Muscle layer of duodenum (tissue), 2 donors: ENCODE measurements at regions not wholly inside any gene's neighbourhood (a gene's known extent, or its start where the extent isn't known, plus 50 kb on each side); places are given as distances from the start of the nearest gene placed in this dataset.

Source experiments
- H3K27ac ChIP-seq: one replicate; pipeline ENCODE4 v1.7.0; 2013; ENCODE audit warnings: mild to moderate bottlenecking, low read length
- H3K27me3 ChIP-seq: one replicate; pipeline ENCODE4 v1.7.0; 2013; ENCODE audit warnings: low read depth, mild to moderate bottlenecking, control low read depth, low read length
- H3K36me3 ChIP-seq, 2 donors: one replicate each; pipeline ENCODE4 v1.7.0; 2013; ENCODE audit warnings: low read length in 2 of 2, control low read depth in 1 of 2, mild to moderate bottlenecking in 1 of 2; ENCODE audit not compliant: insufficient read depth in 2 of 2, control insufficient read depth in 1 of 2
- H3K4me1 ChIP-seq, 2 donors: one replicate each; pipeline ENCODE4 v1.7.0; 2013; ENCODE audit warnings: low read length in 2 of 2, mild to moderate bottlenecking in 2 of 2, control low read depth in 1 of 2, moderate library complexity in 1 of 2; ENCODE audit not compliant: insufficient read depth in 2 of 2, control insufficient read depth in 1 of 2
- H3K4me3 ChIP-seq, 2 donors: one replicate each; pipeline ENCODE4 v1.7.0; 2013; ENCODE audit warnings: low read length in 2 of 2, low read depth in 1 of 2, mild to moderate bottlenecking in 1 of 2
- H3K9me3 ChIP-seq, 2 donors: one replicate each; pipeline ENCODE4 v1.7.0; 2013; ENCODE audit warnings: low read length in 2 of 2, control low read depth in 1 of 2, mild to moderate bottlenecking in 1 of 2; ENCODE audit not compliant: control insufficient read depth in 1 of 2
- donor health status: healthy.

DNA sequence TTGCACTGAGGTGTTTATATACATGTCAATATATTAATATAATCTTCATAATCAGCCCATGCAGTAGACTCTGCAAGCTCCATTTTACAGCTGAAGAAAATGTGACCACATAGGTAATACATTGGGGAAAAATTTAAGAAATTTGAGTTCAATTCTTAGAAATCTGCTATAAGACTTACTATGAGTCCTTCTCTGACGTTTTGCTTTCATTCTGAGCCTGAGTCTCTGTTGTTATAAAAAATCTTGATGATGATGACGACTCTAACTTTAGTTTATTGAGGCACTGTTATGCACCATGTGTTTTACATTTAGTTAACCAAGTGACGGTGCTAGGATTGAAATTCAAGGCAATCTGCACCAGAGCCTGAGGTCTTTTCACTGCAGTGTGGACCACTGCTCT lies 370.3 kb upstream of the PPP1R2C start:
- H3K4me1 ChIP-seq = no peaks in the 10 kb centered on the region
- H3K27ac ChIP-seq = no peak overlapping the region
- H3K4me3 ChIP-seq = no peak overlapping the region

DNA sequence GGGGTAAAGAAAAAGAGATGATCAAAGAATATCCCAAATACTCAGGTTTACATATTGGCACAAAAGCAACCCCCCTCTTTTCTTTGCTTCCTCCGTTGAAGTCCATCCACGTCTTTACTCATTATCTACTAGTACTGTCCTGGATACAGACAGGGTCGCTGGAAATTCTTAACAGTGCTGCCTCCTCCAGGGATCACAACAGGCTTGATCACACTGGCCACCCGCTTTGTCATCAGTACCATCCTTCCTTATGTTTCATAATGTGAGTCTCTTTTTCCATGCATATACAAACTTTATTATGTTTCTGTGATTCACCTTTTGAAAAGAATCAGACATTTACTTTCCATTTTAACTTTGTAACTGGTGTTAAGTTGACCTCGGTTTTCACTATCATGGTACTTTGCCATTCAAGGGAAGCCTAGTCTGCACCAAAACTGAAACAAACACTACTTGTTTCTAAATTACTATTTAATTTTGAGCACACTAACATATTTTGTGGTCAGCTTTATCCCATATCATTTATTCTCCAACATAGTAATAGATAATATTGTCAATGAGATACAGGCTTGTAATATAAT lies 387.5 kb upstream of the PPP1R2C start:
- H3K27me3 ChIP-seq = no peaks in the 10 kb centered on the region

More for the DNA sequence above, 370.3 kb upstream of the PPP1R2C start:
- H3K9me3 ChIP-seq = no peaks in the 10 kb centered on the region
- no peaks in the 10 kb centered on the region for H3K27me3 ChIP-seq
- no peaks in the 10 kb centered on the region for H3K36me3 ChIP-seq

DNA sequence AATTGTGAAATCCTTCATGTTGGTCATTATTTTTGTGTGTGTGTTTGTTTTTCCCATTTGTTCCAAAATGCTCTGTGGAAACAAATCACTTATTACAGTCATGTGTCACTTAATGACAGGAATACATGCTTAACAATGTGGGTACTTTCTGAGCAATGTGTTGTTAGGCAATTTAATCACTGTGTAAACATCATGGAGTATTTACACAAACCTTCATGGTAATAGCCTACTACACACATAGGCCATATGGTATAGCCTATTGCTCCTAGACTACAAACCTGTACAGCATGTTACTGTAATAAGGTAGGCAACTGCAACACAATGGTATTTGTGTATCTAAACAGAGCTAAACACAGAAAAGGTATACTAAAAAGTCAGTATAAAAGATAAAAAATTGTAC lies 388.9 kb upstream of the PPP1R2C start:
- no peaks in the 10 kb centered on the region for H3K27me3 ChIP-seq
- H3K27ac ChIP-seq = no peak overlapping the region
- H3K4me1 ChIP-seq = no peaks in the 10 kb centered on the region
- no peaks in the 10 kb centered on the region for H3K36me3 ChIP-seq
- no peak overlapping the region for H3K4me3 ChIP-seq
- peaks cover 0 to 3% of the 10 kb centered on the region in 2 donors for H3K9me3 ChIP-seq

More for the DNA sequence above, 387.5 kb upstream of the PPP1R2C start:
- Histone ChIP-seq H3K36me3 (no peaks in the 10 kb centered on the region), H3K4me1 (no peaks in the 10 kb centered on the region), H3K9me3 (peaks cover 0 to 3% of the 10 kb centered on the region in 2 donors), H3K27ac (no peak overlapping the region), H3K4me3 (no peak overlapping the region)

DNA sequence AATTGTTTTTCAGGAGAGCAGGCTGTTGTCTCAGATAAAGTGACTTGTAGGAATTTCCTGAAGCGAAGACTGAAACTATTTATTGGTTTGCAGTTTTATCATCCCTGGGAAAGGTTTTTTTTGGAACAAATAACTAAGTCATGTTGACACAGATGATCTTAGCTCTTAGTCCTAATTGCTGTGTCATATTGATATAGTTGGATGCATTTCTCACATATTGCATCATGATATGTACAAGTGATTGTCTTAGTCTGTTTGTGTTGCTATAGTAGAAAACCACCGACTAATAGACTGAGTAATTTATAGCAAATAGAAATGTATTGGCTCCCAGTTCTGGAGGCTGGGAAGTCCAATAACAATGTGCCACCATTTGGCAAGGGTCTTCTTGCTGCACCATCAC lies 397.5 kb upstream of the PPP1R2C start:
- Histone ChIP-seq H3K27ac (no peak overlapping the region), H3K36me3 (no peaks in the 10 kb centered on the region), H3K4me3 (no peak overlapping the region), H3K4me1 (no peaks in the 10 kb centered on the region), H3K9me3 (no peaks in the 10 kb centered on the region), H3K27me3 (no peaks in the 10 kb centered on the region)

DNA sequence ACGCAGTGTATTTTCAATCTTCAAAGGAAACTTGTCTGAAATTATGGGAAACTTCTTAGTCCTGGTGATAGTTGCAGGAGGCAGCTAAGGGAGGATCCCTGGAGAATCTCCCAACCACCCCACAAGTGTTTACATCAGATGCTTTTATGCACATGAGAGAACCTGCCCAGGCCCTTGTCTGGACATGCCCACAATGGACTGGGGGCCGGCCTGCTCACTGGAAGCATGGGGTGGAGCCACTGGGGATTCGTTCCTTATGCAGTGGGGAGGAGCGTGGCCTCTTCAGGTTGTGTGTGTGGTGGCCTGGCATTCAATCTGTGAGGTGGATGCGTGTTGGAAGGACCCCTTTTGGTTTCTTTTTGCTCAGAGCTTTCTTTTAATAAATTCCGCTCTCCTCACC lies 398.7 kb upstream of the PPP1R2C start:
- Histone ChIP-seq H3K27me3 (no peaks in the 10 kb centered on the region), H3K4me3 (no peak overlapping the region), H3K9me3 (no peaks in the 10 kb centered on the region), H3K27ac (no peak overlapping the region), H3K36me3 (no peaks in the 10 kb centered on the region), H3K4me1 (no peaks in the 10 kb centered on the region)

DNA sequence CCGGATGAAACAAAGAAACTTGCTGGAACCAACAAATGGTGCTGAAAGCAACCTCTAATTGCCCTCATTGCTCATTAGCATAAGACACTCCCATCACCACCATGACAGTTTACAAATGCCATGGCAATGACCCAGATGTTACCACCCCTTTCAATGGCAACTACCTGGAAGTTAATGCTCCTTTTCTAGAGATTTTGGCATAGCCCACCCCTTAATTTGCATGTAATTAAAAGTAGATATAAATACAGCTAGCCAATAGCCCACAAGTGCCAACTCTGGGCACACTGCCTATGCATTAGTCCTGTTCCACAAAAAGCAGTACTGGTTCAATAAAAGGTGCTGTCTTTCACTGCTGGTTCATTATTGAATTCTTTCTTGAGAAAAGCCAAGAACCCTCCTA lies 410.3 kb upstream of the PPP1R2C start:
- no peak overlapping the region for H3K4me3 ChIP-seq
- no peaks in the 10 kb centered on the region for H3K27me3 ChIP-seq

DNA sequence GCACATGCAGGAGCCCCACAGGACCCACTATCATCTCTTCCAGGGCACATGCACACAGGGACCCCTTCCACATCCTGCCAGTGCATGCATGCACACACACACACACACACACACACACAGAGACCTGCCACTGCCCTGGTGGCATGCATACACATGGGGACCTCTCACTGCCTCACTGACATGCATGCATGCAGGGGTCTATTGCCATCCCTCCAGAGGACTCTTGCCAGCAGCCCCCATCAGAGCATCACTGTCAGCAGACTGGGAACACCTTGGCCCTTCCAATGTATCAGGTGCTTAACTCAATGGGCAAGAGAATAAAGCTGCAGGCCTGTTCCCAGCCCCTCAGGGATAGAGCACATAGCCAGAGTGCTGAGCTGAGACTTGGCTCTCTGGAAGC lies 433.6 kb upstream of the PPP1R2C start:
- Histone ChIP-seq H3K27ac (no peak overlapping the region), H3K4me1 (no peaks in the 10 kb centered on the region), H3K36me3 (no peaks in the 10 kb centered on the region), H3K9me3 (peaks cover 0 to under 1% of the 10 kb centered on the region in 2 donors), H3K27me3 (no peaks in the 10 kb centered on the region), H3K4me3 (no peak overlapping the region)

More for the DNA sequence above, 410.3 kb upstream of the PPP1R2C start:
- H3K9me3 ChIP-seq = no peaks in the 10 kb centered on the region
- H3K36me3 ChIP-seq = no peaks in the 10 kb centered on the region
- no peaks in the 10 kb centered on the region for H3K4me1 ChIP-seq
- H3K27ac ChIP-seq = no peak overlapping the region

DNA sequence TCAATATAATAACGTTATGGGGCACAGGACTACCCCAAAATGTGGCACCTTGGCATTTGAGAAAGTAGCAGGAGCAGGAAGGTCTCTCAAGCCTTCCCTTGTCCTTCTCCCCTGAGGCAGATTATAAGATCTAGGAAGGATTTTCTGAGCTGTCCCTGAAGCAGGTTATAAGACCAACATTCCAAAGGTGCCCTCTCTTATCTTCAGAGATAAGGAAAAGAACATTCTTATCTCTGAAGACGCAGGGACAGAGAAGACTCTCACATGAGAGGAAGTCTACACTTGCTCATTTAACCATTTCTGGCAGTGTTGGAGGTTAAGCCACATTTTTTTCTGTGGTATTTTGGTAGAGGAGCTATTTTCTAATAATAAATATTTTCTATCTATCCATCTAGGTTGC lies 437.9 kb upstream of the MAOA start:
- Histone ChIP-seq H3K4me3 (no peak overlapping the region), H3K27me3 (no peaks in the 10 kb centered on the region), H3K36me3 (no peaks in the 10 kb centered on the region), H3K4me1 (no peaks in the 10 kb centered on the region), H3K27ac (no peak overlapping the region), H3K9me3 (peaks cover 0 to 3% of the 10 kb centered on the region in 2 donors)

DNA sequence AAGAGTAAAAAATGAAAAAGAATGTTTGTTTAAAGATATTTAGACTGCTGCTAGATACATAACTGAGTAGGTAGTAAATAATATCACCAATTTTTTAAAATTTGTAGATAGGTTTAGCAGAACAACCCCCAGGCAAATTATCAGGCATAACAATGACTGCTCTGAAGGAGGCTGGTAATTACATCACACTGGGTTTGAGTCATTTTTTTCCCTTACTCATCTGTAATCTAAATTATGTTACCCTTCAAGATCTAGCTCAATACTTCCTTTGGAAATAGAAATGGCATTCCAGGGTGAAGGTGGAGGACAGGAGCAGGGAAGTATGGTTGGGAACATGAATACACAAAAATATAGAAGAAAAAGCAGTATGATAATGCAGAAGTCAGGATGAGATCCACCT lies 431.6 kb upstream of the MAOA start:
- Histone ChIP-seq H3K9me3 (no peaks in the 10 kb centered on the region), H3K27me3 (no peaks in the 10 kb centered on the region), H3K36me3 (no peaks in the 10 kb centered on the region), H3K4me1 (no peaks in the 10 kb centered on the region), H3K4me3 (no peak overlapping the region), H3K27ac (no peak overlapping the region)

DNA sequence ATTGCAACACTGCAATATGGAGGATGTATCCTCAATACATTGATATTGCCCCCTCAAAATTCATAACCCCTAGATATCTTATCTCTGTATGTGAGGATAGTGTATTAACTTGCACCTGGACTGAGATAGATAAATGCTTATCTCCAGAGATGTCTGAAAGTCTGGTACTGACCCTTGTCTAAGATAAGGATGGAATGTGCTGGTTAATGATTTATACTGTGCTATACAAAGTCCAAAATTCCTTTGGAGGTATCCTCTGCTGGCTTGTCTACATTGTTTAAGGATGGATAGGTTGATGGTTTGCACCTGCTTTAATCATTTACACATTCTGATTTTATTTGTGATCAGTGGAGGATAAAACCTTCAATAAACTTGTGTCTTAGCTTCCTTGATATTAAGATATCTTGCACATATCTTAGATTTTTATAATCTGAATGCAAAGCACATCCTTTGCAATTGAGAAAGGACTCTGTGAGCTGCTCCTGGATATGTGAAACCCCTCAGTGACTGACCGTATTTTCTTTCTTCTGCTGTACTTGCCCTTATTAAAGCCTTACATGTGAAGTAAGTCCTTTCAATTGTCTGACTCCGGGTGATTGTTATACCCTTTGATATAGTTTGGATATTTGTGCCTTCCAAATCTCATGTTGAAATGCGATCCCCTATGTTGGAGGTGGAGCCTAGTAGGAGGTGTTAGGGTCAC lies 430.3 kb upstream of the MAOA start:
- no peak overlapping the region for H3K27ac ChIP-seq
- no peaks in the 10 kb centered on the region for H3K9me3 ChIP-seq
- H3K4me1 ChIP-seq = no peaks in the 10 kb centered on the region
- no peak overlapping the region for H3K4me3 ChIP-seq
- no peaks in the 10 kb centered on the region for H3K27me3 ChIP-seq
- no peaks in the 10 kb centered on the region for H3K36me3 ChIP-seq

DNA sequence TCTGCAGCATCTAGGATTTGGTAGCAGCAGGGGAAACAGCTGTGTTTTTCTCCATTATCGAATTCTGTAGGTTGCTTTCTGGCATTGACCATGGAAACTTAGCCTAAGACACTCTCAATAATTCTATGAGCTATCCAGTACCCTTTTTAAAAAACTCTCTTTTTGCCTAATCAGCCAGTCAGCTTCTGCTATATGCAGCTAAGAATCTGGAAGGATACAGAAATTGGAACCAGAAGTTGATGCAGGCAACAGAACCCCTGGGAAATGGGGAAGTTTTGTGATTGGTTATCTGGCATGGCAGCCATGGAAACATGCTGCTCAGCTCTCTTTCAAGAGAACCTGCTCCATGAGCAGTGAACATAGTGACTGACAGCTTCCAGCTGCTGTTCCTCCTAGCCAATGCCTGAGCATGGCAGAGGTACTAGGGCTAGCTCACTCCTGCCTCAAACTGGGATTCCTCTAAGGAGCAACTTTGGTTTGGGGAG lies 417.6 kb upstream of the MAOA start:
- Histone ChIP-seq H3K9me3 (no peaks in the 10 kb centered on the region), H3K4me1 (no peaks in the 10 kb centered on the region), H3K4me3 (no peak overlapping the region), H3K36me3 (no peaks in the 10 kb centered on the region), H3K27ac (no peak overlapping the region), H3K27me3 (no peaks in the 10 kb centered on the region)

DNA sequence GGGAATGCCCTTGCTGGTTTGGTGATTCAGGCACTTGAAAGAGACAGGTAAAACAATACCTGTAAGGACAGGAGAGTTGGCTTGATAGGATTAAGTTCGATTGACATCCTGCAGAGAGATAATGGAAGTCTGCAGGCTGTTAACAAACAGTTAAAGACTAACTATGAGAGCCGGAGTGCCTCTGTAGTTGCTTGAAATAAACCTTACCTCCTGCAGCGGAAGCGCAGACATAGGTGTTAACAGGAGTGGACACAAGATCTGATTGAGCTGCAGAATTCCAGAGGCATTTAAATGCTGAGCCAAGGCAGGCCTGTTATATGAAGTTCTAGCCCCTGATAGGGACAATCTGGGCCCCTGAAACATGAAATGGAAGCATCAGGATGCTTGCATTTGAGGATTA lies 416.7 kb upstream of the MAOA start:
- no peak overlapping the region for H3K27ac ChIP-seq
- H3K9me3 ChIP-seq = no peaks in the 10 kb centered on the region
- no peaks in the 10 kb centered on the region for H3K4me1 ChIP-seq
- no peak overlapping the region for H3K4me3 ChIP-seq
- no peaks in the 10 kb centered on the region for H3K36me3 ChIP-seq
- H3K27me3 ChIP-seq = no peaks in the 10 kb centered on the region
